GM19397 (cell line): ENCODE measurements at regions not wholly inside any gene's neighbourhood (a gene's known extent, or its start where the extent isn't known, plus 50 kb on each side); places are given as distances from the start of the nearest gene placed in this dataset.
"Not testable (repeated sequence)": the region's sequence is repeated elsewhere in the genome, so short reads cannot be mapped to it uniquely, and the experiment has no call there.

Experiments
- ATAC-seq: cut with Tn5 transposase; IDR thresholded peaks from one replicate; pipeline ENCODE4 v1.9.1; 2021; ENCODE audit warnings: mild to moderate bottlenecking, moderate library complexity; ENCODE audit not compliant: unreplicated experiment

GRCh38 chr3:87733671-87734367, 325.0 kb downstream of the CGGBP1 start:
- ATAC-seq = no peak

- ATAC-seq = no peak
Observed at GRCh38 chr3:87732294-87732693, 326.5 kb downstream of the CGGBP1 start.

- ATAC-seq = no peak
Observed at GRCh38 chr3:87727783-87728182, 331.0 kb downstream of the CGGBP1 start.

GRCh38 chr3:87719060-87719459, 339.7 kb downstream of the CGGBP1 start:
- ATAC-seq = no peak

GRCh38 chr3:87710511-87710910, 348.3 kb downstream of the CGGBP1 start:
- no peak for ATAC-seq

GRCh38 chr3:87710028-87710427, 348.8 kb downstream of the CGGBP1 start:
- no peak for ATAC-seq

- ATAC-seq = no peak
Observed at GRCh38 chr3:87706176-87706575, 352.6 kb downstream of the CGGBP1 start.

- ATAC-seq = no peak
Observed at GRCh38 chr3:87702600-87702999, 356.2 kb downstream of the CGGBP1 start.

GRCh38 chr3:87696124-87697013, 362.4 kb downstream of the CGGBP1 start:
- no peak for ATAC-seq

GRCh38 chr3:87694678-87695077, 364.1 kb downstream of the CGGBP1 start:
- no peak for ATAC-seq

- no peak for ATAC-seq
Observed at GRCh38 chr3:87691109-87691508, 367.7 kb downstream of the CGGBP1 start.

- not testable (repeated sequence) for ATAC-seq
Observed at GRCh38 chr3:87678984-87679660, 379.7 kb downstream of the CGGBP1 start.

- ATAC-seq = peak; percentile 100
Observed at GRCh38 chr3:87674397-87675161, 384.2 kb downstream of the CGGBP1 start.

GRCh38 chr3:87673132-87673531, 385.7 kb downstream of the CGGBP1 start:
- ATAC-seq = no peak

GRCh38 chr3:87654184-87654583, 377.8 kb upstream of the POU1F1 start:
- no peak for ATAC-seq

GRCh38 chr3:87653138-87653537, 376.8 kb upstream of the POU1F1 start:
- not testable (repeated sequence) for ATAC-seq

GRCh38 chr3:87634426-87634825, 358.0 kb upstream of the POU1F1 start:
- ATAC-seq = no peak

GRCh38 chr3:87627316-87627715, 350.9 kb upstream of the POU1F1 start:
- no peak for ATAC-seq

- ATAC-seq = no peak
Observed at GRCh38 chr3:87626546-87626945, 350.2 kb upstream of the POU1F1 start.

- ATAC-seq = no peak
Observed at GRCh38 chr3:87625876-87626275, 349.5 kb upstream of the POU1F1 start.

GRCh38 chr3:87624860-87625259, 348.5 kb upstream of the POU1F1 start:
- ATAC-seq = no peak
